Type B pancreatic cell (in vitro differentiated cells): ENCODE measurements at regions not wholly inside any gene's neighbourhood (a gene's known extent, or its start where the extent isn't known, plus 50 kb on each side); places are given as distances from the start of the nearest gene placed in this dataset.

Experiments used
- DNase-seq: peaks from one replicate; pipeline ENCODE4 v3.0.0; 2021; ENCODE audit warnings: mixed read lengths; ENCODE audit not compliant: unreplicated experiment; ENCODE audit errors: extremely low spot score
- H3K27ac Mint-ChIP-seq: 2 replicates; pipeline ENCODE4 v1.8.0; 2021; ENCODE audit warnings: mild to moderate bottlenecking, mixed read lengths
- H3K27me3 Mint-ChIP-seq: 2 replicates; pipeline ENCODE4 v1.8.0; 2021; ENCODE audit warnings: mixed read lengths
- H3K36me3 Mint-ChIP-seq: 2 replicates; pipeline ENCODE4 v1.8.0; 2021; ENCODE audit warnings: mixed read lengths
- H3K4me1 Mint-ChIP-seq: one replicate; pipeline ENCODE4 v1.8.0; 2021; ENCODE audit warnings: mixed read lengths; ENCODE audit not compliant: unreplicated experiment
- H3K4me3 Mint-ChIP-seq: 2 replicates; pipeline ENCODE4 v1.8.0; 2021; ENCODE audit warnings: mild to moderate bottlenecking, mixed read lengths
- H3K9me3 Mint-ChIP-seq: 2 replicates; pipeline ENCODE4 v1.8.0; 2021; ENCODE audit warnings: mixed read lengths
- CTCF ChIP-seq: fragments of 200-600 bp; sonication (generic); conservative IDR thresholded peaks from 2 replicates; pipeline ENCODE4 v1.5.0; 2021; ENCODE audit warnings: antibody characterized with exemption, mild to moderate bottlenecking

GRCh38 chr5:61279725-61280124, 52.3 kb upstream of the ZSWIM6 start:
- H3K9me3 Mint-ChIP-seq = no peaks in the 10 kb centered on the region
- peaks cover 24% of the 10 kb centered on the region for H3K4me1 Mint-ChIP-seq
- no peaks in the 10 kb centered on the region for H3K27me3 Mint-ChIP-seq
- no peak for TF ChIP-seq CTCF
- H3K27ac Mint-ChIP-seq = no peak overlapping the region
- no peak for DNase-seq
- no peaks in the 10 kb centered on the region for H3K36me3 Mint-ChIP-seq
- no peak overlapping the region for H3K4me3 Mint-ChIP-seq

GRCh38 chr5:61280205-61280604, 51.9 kb upstream of the ZSWIM6 start:
- Mint-ChIP-seq H3K4me1 (peaks cover 24% of the 10 kb centered on the region), H3K27ac (no peak overlapping the region), H3K27me3 (no peaks in the 10 kb centered on the region), H3K4me3 (no peak overlapping the region), H3K36me3 (no peaks in the 10 kb centered on the region), H3K9me3 (no peaks in the 10 kb centered on the region)
- no peak for TF ChIP-seq CTCF
- DNase-seq = no peak

GRCh38 chr5:61280761-61281427, 51.2 kb upstream of the ZSWIM6 start:
- Mint-ChIP-seq H3K4me1 (peaks cover 24% of the 10 kb centered on the region), H3K9me3 (no peaks in the 10 kb centered on the region), H3K27ac (no peak overlapping the region), H3K36me3 (no peaks in the 10 kb centered on the region), H3K4me3 (no peak overlapping the region), H3K27me3 (no peaks in the 10 kb centered on the region)
- DNase-seq = no peak
- TF ChIP-seq CTCF = no peak

- Mint-ChIP-seq H3K9me3 (no peaks in the 10 kb centered on the region), H3K27me3 (no peaks in the 10 kb centered on the region), H3K4me1 (peaks cover 24% of the 10 kb centered on the region), H3K27ac (no peak overlapping the region), H3K36me3 (no peaks in the 10 kb centered on the region), H3K4me3 (no peak overlapping the region)
- no peak for TF ChIP-seq CTCF
- no peak for DNase-seq
Observed at GRCh38 chr5:61281686-61282085, 50.4 kb upstream of the ZSWIM6 start.
